Tibial nerve (tissue), 4 donors: ENCODE measurements at regions not wholly inside any gene's neighbourhood (a gene's known extent, or its start where the extent isn't known, plus 50 kb on each side); places are given as distances from the start of the nearest gene placed in this dataset.

Source experiments
- DNase-seq, 2 donors: peaks; one replicate each; pipeline ENCODE4 v3.0.0-alpha.2; 2019; ENCODE audit warnings: low spot score in 2 of 2
- H3K27ac ChIP-seq, 4 donors: fragments of 200-600 bp; sonication (generic) in 3 of 4; one replicate each; pipeline ENCODE4 v1.5.1; 2017 to 2019; ENCODE audit warnings: mild to moderate bottlenecking in 1 of 4
- H3K27me3 ChIP-seq, 2 donors: fragments of 200-600 bp; sonication (generic) in 1 of 2; one replicate each; pipeline versions ENCODE4 v1.5.1 to v1.6.0; 2017 to 2019
- H3K36me3 ChIP-seq, 3 donors: fragments of 200-600 bp; sonication (generic); one replicate each; pipeline ENCODE4 v1.5.1; 2018 to 2019
- H3K4me1 ChIP-seq, 4 donors: fragments of 200-600 bp; sonication (generic) in 3 of 4; one replicate each; pipeline ENCODE4 v1.5.1; 2017 to 2019
- H3K4me3 ChIP-seq, 4 donors: fragments of 200-600 bp; sonication (generic) in 3 of 4; one replicate each; pipeline ENCODE4 v1.5.1; 2017 to 2019; ENCODE audit warnings: mild to moderate bottlenecking in 1 of 4, moderate library complexity in 1 of 4
- H3K9me3 ChIP-seq, 4 donors: fragments of 200-600 bp; sonication (generic) in 3 of 4; one replicate each; pipeline ENCODE4 v1.5.1; 2017 to 2019
- EP300 ChIP-seq, 2 donors: sonication (generic); formaldehyde crosslinking; IDR thresholded peaks; one replicate each; pipeline ENCODE4 v1.6.1; 2017; ENCODE audit warnings: antibody characterized with exemption in 2 of 2, mild to moderate bottlenecking in 1 of 2
- POLR2A ChIP-seq, 2 donors: fragments of 450-650 bp; IDR thresholded peaks; one replicate each; pipeline ENCODE4 v1.6.1; 2017; ENCODE audit warnings: antibody characterized with exemption in 2 of 2, mild to moderate bottlenecking in 2 of 2, moderate library complexity in 2 of 2
- WGBS, 2 donors: methylation state at CpG; one replicate each; pipeline ENCODE4 v1.1.5; 2018; 5-methylcytosine and 5-hydroxymethylcytosine counted together
- TF ChIP-seq, protein P1 (sequence below), 5 experiments: fragments of 200-600 bp in 3 of 5; fragments of 450-650 bp in 2 of 5; sonication (generic) in 3 of 5; IDR thresholded peaks; one replicate each; pipeline ENCODE4 v1.5.1; 2016 to 2019; ENCODE audit warnings: antibody characterized with exemption in 5 of 5, mild to moderate bottlenecking in 3 of 5, moderate library complexity in 2 of 5

DNA sequence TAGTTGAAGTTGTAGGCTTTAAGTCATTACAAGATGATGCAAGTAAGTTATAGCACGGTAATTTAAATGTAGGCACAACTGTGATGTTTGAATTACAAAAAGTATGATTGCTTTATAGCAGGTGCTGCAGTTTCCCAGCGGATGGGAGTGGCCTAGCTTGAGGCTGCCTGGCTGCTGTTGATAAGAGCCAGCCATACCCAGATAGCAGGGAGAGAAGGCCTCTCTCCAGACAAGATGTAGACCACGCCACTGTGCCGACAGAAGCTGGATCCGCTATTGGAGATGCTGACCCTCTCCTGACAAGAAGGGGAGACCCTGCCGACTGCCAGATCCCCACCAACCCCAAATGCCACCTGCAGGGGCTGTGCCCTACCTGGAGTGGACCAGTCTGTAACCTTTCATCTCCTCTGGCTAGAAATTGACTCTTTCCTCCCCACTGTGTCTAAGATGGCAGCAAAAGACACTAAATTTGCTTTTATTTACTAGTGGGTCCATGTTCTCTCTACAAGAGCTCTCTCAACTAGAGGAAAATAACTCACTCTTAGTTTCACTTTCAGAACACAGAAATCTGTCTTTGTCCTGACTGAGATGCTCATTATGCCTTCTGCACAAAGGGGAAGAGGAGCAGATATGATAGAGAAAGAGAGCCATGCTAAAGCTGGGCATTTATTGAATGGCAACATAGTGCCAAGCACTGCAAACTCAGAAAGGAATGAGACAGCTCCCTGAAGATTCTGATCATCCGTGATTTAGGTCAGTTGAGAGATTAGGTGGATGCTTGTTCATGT is 127.9 kb downstream of the URB2 start:
- TF ChIP-seq EP300 (IDR thresholded peaks at IDR 0.05) (no peak), POLR2A (IDR thresholded peaks at IDR 0.05) (no peak)
- TF ChIP-seq, protein P1, sequence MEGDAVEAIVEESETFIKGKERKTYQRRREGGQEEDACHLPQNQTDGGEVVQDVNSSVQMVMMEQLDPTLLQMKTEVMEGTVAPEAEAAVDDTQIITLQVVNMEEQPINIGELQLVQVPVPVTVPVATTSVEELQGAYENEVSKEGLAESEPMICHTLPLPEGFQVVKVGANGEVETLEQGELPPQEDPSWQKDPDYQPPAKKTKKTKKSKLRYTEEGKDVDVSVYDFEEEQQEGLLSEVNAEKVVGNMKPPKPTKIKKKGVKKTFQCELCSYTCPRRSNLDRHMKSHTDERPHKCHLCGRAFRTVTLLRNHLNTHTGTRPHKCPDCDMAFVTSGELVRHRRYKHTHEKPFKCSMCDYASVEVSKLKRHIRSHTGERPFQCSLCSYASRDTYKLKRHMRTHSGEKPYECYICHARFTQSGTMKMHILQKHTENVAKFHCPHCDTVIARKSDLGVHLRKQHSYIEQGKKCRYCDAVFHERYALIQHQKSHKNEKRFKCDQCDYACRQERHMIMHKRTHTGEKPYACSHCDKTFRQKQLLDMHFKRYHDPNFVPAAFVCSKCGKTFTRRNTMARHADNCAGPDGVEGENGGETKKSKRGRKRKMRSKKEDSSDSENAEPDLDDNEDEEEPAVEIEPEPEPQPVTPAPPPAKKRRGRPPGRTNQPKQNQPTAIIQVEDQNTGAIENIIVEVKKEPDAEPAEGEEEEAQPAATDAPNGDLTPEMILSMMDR (IDR thresholded peaks at IDR 0.05), result no peak
- Histone ChIP-seq H3K27me3 (no peaks in the 10 kb centered on the region), H3K27ac (no peak overlapping the region), H3K9me3 (peaks cover 0 to 17% (median 0%) of the 10 kb centered on the region in 4 donors), H3K4me1 (no peaks in the 10 kb centered on the region), H3K4me3 (no peak overlapping the region), H3K36me3 (no peaks in the 10 kb centered on the region)
- 63 to 70% methylated on average over 5 to 7 of the region's 7 CpGs for WGBS, 2 donors
- no peak for DNase-seq

DNA sequence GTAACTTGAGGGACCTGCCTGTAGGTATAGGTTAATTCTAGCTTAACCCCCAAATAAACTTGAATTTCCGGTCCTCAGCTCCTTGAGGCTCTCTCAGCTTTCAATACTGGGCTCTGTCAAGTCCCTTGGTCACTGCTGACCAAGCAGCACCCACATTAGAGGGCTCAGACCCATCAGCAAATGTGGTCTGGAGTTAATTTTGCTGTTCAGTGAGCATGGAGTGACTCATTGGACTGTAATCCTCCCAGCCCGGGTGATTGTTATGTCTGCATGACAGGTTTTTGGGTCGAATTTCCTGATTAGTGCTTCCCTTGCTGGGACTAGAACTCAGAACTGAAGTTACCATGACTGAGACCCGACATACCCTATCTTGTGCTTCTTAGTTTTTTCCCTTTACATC is 130.6 kb downstream of the URB2 start:
- TF ChIP-seq, protein P1 (IDR thresholded peaks at IDR 0.05), result no peak
- no peaks in the 10 kb centered on the region for H3K36me3 ChIP-seq
- WGBS, 2 donors, result 71 to 83% methylated on average over 4 of the region's 4 CpGs
- DNase-seq, result no peak
- H3K4me1 ChIP-seq, result no peaks in the 10 kb centered on the region
- no peaks in the 10 kb centered on the region for H3K27me3 ChIP-seq
- H3K9me3 ChIP-seq, result peaks cover 0 to 17% (median 0%) of the 10 kb centered on the region in 4 donors
- no peak overlapping the region for H3K4me3 ChIP-seq
- no peak overlapping the region for H3K27ac ChIP-seq

DNA sequence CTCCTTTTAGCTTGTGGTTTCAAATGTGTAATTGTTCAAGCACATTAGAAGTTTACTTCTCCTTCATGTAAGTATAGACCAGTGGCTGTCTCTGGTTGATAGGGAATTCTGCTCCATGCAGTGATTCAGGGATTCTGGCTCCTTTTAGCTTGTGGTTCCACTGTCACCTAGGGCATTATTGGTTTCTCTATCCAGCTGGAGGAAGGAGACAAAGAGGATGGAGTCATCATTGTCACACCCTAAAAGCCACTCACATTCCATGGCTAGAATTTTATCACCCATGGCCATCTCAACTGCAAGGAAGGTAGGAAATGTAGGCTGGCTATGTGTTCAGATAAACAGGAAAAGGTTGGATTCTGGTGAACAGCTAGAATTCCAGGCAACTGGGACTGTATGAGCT is 131.2 kb downstream of the URB2 start:
- Histone ChIP-seq H3K27ac (no peak overlapping the region), H3K4me3 (no peak overlapping the region), H3K36me3 (no peaks in the 10 kb centered on the region), H3K9me3 (peaks cover 0 to 17% (median 0%) of the 10 kb centered on the region in 4 donors), H3K27me3 (no peaks in the 10 kb centered on the region), H3K4me1 (no peaks in the 10 kb centered on the region)
- DNase-seq, result no peak
- TF ChIP-seq EP300 (IDR thresholded peaks at IDR 0.05) (no peak), POLR2A (IDR thresholded peaks at IDR 0.05) (no peak)
- TF ChIP-seq, protein P1 (IDR thresholded peaks at IDR 0.05), result no peak

DNA sequence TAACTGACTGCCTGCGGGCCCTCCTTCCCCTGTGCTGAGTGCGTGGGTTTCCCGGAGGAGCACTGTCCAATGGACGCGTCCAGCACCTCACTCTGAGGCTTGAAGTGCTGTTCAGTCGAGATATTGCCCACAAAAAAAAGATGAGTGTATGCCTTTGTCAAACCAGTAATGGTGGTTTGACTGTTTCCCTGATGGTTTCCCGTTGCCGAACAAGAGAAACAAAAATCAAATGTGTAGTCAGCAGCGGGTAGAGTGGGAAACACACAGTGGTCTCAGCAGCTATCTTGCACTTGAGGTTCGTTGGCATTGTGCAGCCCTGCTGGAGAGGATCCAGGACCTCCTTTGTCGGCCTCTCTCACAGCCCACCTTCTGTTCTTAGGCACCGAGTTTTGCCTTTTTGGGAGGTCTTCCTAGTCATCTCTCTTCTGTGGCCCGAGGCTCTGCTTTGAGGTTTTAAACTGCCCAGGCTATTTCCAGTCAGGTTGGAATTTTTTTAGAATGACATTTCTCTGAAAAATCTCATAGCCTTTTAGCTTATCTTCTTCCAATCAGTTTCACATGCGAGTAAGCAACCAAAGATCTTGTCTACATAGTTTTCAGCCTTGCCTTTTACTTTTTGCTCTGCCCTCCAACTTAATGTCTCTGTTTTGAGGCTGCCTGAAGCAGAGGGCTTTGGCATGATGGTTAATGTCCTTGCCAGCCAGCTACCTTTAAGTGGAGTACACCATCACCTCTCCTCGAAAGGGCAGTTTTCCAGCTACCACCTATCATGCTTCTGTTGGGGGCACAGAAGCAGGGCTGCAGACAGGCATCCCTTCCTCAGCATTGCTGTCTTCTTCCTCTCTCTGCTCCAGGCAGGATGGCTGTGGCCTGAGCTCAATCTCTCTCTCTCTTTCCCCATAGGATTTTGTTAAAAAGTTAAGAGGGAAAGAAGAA is 132.3 kb downstream of the URB2 start:
- WGBS, 2 donors, result 89 to 91% methylated on average over 15 of the region's 15 CpGs
- no peak overlapping the region for H3K4me3 ChIP-seq
- no peaks in the 10 kb centered on the region for H3K4me1 ChIP-seq
- DNase-seq, result no peak
- peaks cover 0 to 17% (median 0%) of the 10 kb centered on the region in 4 donors for H3K9me3 ChIP-seq
- no peaks in the 10 kb centered on the region for H3K27me3 ChIP-seq
- H3K27ac ChIP-seq, result no peak overlapping the region
- no peak for TF ChIP-seq POLR2A (IDR thresholded peaks at IDR 0.05)
- TF ChIP-seq, protein P1 (IDR thresholded peaks at IDR 0.05), result no peak
- no peak for TF ChIP-seq EP300 (IDR thresholded peaks at IDR 0.05)
- no peaks in the 10 kb centered on the region for H3K36me3 ChIP-seq

DNA sequence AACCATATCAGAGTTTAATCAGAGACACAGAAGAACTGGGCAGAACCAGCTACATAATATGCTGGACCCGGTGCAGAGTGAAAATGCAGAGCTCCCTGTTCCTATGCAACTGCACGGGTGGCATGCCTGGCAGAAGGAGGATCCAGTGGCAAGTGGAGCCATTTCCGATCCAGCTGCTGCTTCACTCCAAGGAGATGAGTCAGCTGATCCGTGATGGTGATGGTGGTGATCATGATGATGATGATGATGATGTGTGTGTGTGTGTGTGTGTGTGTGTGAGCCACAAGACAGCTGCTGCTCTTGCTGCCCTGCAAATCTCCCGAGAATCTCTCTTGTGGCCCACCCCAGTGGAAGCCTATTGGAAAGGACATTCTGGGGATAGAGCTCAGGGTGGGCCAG is 133.0 kb downstream of the URB2 start:
- Histone ChIP-seq H3K36me3 (no peaks in the 10 kb centered on the region), H3K4me3 (no peak overlapping the region), H3K27ac (no peak overlapping the region), H3K9me3 (peaks cover 0 to 17% (median 0%) of the 10 kb centered on the region in 4 donors), H3K4me1 (no peaks in the 10 kb centered on the region), H3K27me3 (no peaks in the 10 kb centered on the region)
- TF ChIP-seq POLR2A (IDR thresholded peaks at IDR 0.05) (no peak), EP300 (IDR thresholded peaks at IDR 0.05) (no peak)
- TF ChIP-seq, protein P1 (IDR thresholded peaks at IDR 0.05), result no peak
- 79 to 81% methylated on average over 5 of the region's 5 CpGs for WGBS, 2 donors
- DNase-seq, result no peak
